A673 (cell line): ENCODE measurements at regions not wholly inside any gene's neighbourhood (a gene's known extent, or its start where the extent isn't known, plus 50 kb on each side); places are given as distances from the start of the nearest gene placed in this dataset.

ENCODE experiments used
- BruUV-seq: library from RNA; stranded (reverse); fragments of 400-500 nt; replicated peaks from 2 replicates; lab custom pipeline; 2021; lab: Mats Ljungman, UMichigan
- CTCF ChIA-PET: fragments of 300-600 bp; sonication (Branson Sonifier 250); formaldehyde crosslinking; loops from one replicate; lab custom pipeline; 2022; ENCODE audit warnings: antibody characterized with exemption; lab: Charles Lee
- POLR2A ChIA-PET: fragments of 300-600 bp; sonication (Branson Sonifier 250); formaldehyde crosslinking; loops from one replicate; lab custom pipeline; 2022; ENCODE audit warnings: antibody characterized with exemption; ENCODE audit not compliant: low non-redundant PET; lab: Charles Lee
- DNase-seq: peaks from one replicate; pipeline ENCODE4 v3.0.0-alpha.2; 2015; ENCODE audit warnings: low spot score
- H3K27ac ChIP-seq: fragments of 200-600 bp; sonication (generic); 2 replicates; pipeline ENCODE4 v1.5.1; 2016; ENCODE audit warnings: mixed run types, low read depth, mild to moderate bottlenecking, mixed read lengths, antibody characterized with exemption, low read length; ENCODE audit not compliant: poor library complexity, severe bottlenecking
- H3K27me3 ChIP-seq: fragments of 200-600 bp; sonication (generic); replicated peaks from 2 replicates; pipeline ENCODE4 v1.6.1; 2017; ENCODE audit warnings: mixed run types, low read depth, mild to moderate bottlenecking, mixed read lengths, antibody characterized with exemption, low read length; ENCODE audit not compliant: insufficient read depth, poor library complexity
- H3K36me3 ChIP-seq: fragments of 200-600 bp; sonication (generic); 2 replicates; pipeline ENCODE4 v1.6.1; 2016; ENCODE audit warnings: mixed run types, mild to moderate bottlenecking, mixed read lengths, antibody characterized with exemption, low read length; ENCODE audit not compliant: insufficient read depth, poor library complexity, severe bottlenecking
- H3K4me1 ChIP-seq: fragments of 200-600 bp; sonication (generic); 2 replicates; pipeline ENCODE4 v1.6.1; 2017; ENCODE audit warnings: mixed run types, mild to moderate bottlenecking, mixed read lengths, antibody characterized with exemption, low read length; ENCODE audit not compliant: insufficient read depth, poor library complexity, severe bottlenecking
- H3K4me3 ChIP-seq: fragments of 200-600 bp; sonication (generic); 2 replicates; pipeline ENCODE4 v1.5.1; 2016; ENCODE audit warnings: low read depth, mixed run types, mild to moderate bottlenecking, mixed read lengths, low read length; ENCODE audit not compliant: poor library complexity, severe bottlenecking
- H3K9me3 ChIP-seq: fragments of 200-600 bp; sonication (generic); 2 replicates; pipeline ENCODE4 v1.6.1; 2016; ENCODE audit warnings: mixed run types, low read depth, mild to moderate bottlenecking, mixed read lengths, antibody characterized with exemption, low read length; ENCODE audit not compliant: poor library complexity, severe bottlenecking
- EZH2 ChIP-seq: fragments of 200-600 bp; sonication (generic); IDR thresholded peaks from 2 replicates; pipeline ENCODE4 v1.6.1; 2017; ENCODE audit warnings: borderline replicate concordance, low read depth, mild to moderate bottlenecking, mixed read lengths, antibody characterized with exemption, low read length; ENCODE audit not compliant: poor library complexity, severe bottlenecking
- intact Hi-C: fragments of 100-400 bp; cut with micrococcal nuclease; formaldehyde crosslinking; loops from one replicate; pipeline ENCODE4 v1.10.0; 2022; ENCODE audit not compliant: unreplicated experiment
- TF ChIP-seq, protein P1 (sequence below): fragments of 300-800, 200-600 bp; sonication (generic); conservative IDR thresholded peaks from 2 replicates; pipeline ENCODE4 v1.5.1; 2017; ENCODE audit warnings: low read depth, mild to moderate bottlenecking, antibody characterized with exemption, low read length, moderate library complexity, mixed read lengths

DNA sequence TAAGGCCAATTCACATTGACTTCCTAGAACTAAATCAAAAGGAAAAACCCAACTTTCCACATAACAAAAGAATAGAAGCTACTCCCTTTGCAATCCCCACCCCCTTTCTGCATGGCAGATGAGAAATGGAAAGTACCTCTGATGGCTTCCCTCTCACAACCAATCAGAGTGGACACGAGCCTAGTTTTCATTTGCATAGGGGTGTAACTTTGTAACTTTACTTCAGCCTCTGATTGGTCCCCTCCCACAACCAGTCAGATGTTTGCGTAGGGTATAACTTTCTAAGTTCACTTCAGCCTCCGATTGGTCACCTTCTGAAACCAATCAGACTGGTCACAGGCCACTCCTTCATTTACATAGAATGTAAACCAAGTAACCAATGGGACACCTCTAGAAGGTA is 328.5 kb downstream of the CDH26 start:
- CTCF ChIA-PET = no interaction called here
- TF ChIP-seq EZH2 = no peak
- TF ChIP-seq, protein P1, sequence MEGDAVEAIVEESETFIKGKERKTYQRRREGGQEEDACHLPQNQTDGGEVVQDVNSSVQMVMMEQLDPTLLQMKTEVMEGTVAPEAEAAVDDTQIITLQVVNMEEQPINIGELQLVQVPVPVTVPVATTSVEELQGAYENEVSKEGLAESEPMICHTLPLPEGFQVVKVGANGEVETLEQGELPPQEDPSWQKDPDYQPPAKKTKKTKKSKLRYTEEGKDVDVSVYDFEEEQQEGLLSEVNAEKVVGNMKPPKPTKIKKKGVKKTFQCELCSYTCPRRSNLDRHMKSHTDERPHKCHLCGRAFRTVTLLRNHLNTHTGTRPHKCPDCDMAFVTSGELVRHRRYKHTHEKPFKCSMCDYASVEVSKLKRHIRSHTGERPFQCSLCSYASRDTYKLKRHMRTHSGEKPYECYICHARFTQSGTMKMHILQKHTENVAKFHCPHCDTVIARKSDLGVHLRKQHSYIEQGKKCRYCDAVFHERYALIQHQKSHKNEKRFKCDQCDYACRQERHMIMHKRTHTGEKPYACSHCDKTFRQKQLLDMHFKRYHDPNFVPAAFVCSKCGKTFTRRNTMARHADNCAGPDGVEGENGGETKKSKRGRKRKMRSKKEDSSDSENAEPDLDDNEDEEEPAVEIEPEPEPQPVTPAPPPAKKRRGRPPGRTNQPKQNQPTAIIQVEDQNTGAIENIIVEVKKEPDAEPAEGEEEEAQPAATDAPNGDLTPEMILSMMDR = no peak
- POLR2A ChIA-PET = no interaction called here

DNA sequence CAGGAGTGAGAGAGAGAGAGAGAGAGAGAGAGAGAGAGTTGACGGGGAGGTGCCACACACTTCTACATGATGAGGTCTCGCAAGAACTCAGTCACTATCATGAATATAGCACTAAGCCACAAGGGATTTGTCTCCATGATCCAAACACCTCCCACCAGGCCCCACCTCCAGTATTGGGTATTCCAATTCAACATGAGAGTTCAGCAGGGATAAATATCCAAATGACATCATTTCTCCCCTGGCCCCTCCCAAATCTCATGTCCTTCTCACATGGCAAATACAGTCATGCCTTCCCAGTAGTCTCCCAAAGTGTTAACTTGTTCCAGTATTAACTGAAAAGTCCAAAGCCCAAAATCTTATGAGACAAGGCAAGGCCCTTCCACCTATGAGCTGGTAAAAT is 330.7 kb downstream of the CDH26 start:
- Histone ChIP-seq H3K27me3 (no peaks in the 10 kb centered on the region), H3K9me3 (peaks cover 19% of the 10 kb centered on the region), H3K27ac (no peak overlapping the region), H3K4me3 (no peak overlapping the region), H3K36me3 (no peaks in the 10 kb centered on the region), H3K4me1 (no peaks in the 10 kb centered on the region)
- BruUV-seq = no TSS peak
- TF ChIP-seq EZH2 = no peak
- TF ChIP-seq, protein P1 = no peak
- DNase-seq = no peak
- ChIA-PET CTCF (no interaction called here), POLR2A (no interaction called here)
- intact Hi-C loops = no loop called here

More for the DNA sequence above, 328.5 kb downstream of the CDH26 start:
- DNase-seq = no peak
- no peak overlapping the region for H3K4me3 ChIP-seq
- H3K27ac ChIP-seq = no peak overlapping the region
- no peaks in the 10 kb centered on the region for H3K36me3 ChIP-seq
- intact Hi-C loops = no loop called here
- no peaks in the 10 kb centered on the region for H3K27me3 ChIP-seq
- no peaks in the 10 kb centered on the region for H3K4me1 ChIP-seq
- H3K9me3 ChIP-seq = peaks cover 31% of the 10 kb centered on the region
- no TSS peak for BruUV-seq

DNA sequence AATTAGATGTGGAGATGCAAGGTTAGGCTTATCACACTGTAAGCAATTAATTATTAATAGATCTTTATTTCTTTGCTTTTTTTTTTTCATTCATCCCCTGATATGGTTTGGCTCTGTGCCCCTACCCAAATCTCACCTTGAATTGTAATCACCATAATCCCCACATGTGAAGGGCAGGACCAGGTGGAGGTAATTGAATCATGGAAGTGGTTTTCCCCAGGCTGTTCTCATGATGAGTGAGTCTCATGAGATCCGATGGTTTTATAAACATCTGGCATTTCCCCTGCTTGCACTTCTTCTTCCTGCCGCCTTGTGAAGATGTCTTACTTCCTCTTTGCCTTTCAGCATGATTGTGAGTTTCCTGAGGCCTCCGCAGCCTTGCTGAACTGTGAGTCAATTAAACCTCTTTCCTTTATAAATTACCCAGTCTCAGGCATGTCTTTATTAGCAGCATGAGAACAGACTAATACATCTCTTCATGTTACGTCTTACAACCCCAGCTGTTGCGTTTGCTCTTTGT is 333.8 kb downstream of the CDH26 start:
- Histone ChIP-seq H3K36me3 (no peaks in the 10 kb centered on the region), H3K4me3 (no peak overlapping the region), H3K27me3 (no peaks in the 10 kb centered on the region), H3K27ac (no peak overlapping the region), H3K9me3 (peaks cover 9% of the 10 kb centered on the region), H3K4me1 (no peaks in the 10 kb centered on the region)
- intact Hi-C loops = no loop called here
- ChIA-PET CTCF (no interaction called here), POLR2A (no interaction called here)
- DNase-seq = no peak
- no TSS peak for BruUV-seq
- TF ChIP-seq, protein P1 = no peak
- TF ChIP-seq EZH2 = no peak
